Breast epithelium (tissue), 3 donors: ENCODE measurements at regions not wholly inside any gene's neighbourhood (a gene's known extent, or its start where the extent isn't known, plus 50 kb on each side); places are given as distances from the start of the nearest gene placed in this dataset.

Experiments used
- POLR2A ChIP-seq: fragments of 450-650 bp; IDR thresholded peaks from one replicate; pipeline ENCODE4 v1.6.1; 2016; ENCODE audit warnings: antibody characterized with exemption, mild to moderate bottlenecking, moderate library complexity
- TF ChIP-seq, protein P1 (sequence below), 3 donors: fragments of 450-650 bp; IDR thresholded peaks; one replicate each; pipeline ENCODE4 v1.5.1; 2016 to 2017; ENCODE audit warnings: antibody characterized with exemption in 3 of 3, mild to moderate bottlenecking in 3 of 3, moderate library complexity in 3 of 3

DNA sequence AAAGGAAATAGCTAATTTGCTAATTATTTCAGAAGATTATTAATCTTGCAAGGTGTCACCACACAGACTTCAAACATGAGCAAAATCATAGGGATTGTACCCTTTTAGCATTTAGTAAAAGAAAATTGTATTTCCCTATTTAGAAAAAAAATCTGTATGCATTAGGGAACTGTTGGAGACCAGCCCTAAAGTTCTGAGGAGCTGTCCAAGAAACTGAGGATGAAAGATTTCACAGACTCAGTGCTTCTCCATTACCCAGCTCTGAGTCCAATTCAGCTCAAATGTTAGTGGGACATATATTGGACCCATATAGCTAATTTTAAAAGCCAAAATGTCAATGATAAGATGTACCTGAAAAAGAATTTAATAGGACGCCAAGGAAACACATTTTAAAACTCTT lies 271.7 kb downstream of the SNX10 start:
- TF ChIP-seq, protein P1, sequence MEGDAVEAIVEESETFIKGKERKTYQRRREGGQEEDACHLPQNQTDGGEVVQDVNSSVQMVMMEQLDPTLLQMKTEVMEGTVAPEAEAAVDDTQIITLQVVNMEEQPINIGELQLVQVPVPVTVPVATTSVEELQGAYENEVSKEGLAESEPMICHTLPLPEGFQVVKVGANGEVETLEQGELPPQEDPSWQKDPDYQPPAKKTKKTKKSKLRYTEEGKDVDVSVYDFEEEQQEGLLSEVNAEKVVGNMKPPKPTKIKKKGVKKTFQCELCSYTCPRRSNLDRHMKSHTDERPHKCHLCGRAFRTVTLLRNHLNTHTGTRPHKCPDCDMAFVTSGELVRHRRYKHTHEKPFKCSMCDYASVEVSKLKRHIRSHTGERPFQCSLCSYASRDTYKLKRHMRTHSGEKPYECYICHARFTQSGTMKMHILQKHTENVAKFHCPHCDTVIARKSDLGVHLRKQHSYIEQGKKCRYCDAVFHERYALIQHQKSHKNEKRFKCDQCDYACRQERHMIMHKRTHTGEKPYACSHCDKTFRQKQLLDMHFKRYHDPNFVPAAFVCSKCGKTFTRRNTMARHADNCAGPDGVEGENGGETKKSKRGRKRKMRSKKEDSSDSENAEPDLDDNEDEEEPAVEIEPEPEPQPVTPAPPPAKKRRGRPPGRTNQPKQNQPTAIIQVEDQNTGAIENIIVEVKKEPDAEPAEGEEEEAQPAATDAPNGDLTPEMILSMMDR (IDR thresholded peaks at IDR 0.05): no peak
- no peak for TF ChIP-seq POLR2A
